HG03520 (cell line): ENCODE measurements at regions not wholly inside any gene's neighbourhood (a gene's known extent, or its start where the extent isn't known, plus 50 kb on each side); places are given as distances from the start of the nearest gene placed in this dataset.

Source experiments
- ATAC-seq: cut with Tn5 transposase; IDR thresholded peaks from one replicate; pipeline ENCODE4 v1.9.1; 2021; ENCODE audit warnings: mild to moderate bottlenecking, moderate library complexity; ENCODE audit not compliant: unreplicated experiment

- ATAC-seq = no peak
Observed at GRCh38 chr5:175288048-175288621, 155.8 kb downstream of the DRD1 start.

GRCh38 chr5:175286981-175287380, 157.0 kb downstream of the DRD1 start:
- ATAC-seq = no peak

GRCh38 chr5:175285261-175285660, 158.7 kb downstream of the DRD1 start:
- no peak for ATAC-seq

GRCh38 chr5:175284806-175285205, 159.2 kb downstream of the DRD1 start:
- no peak for ATAC-seq

GRCh38 chr5:175282611-175283225, 161.3 kb downstream of the DRD1 start:
- ATAC-seq = no peak

- no peak for ATAC-seq
Observed at GRCh38 chr5:175281714-175282113, 162.3 kb downstream of the DRD1 start.

GRCh38 chr5:175281257-175281656, 162.7 kb downstream of the DRD1 start:
- ATAC-seq = no peak

- no peak for ATAC-seq
Observed at GRCh38 chr5:175279506-175279905, 164.5 kb downstream of the DRD1 start.

- ATAC-seq = no peak
Observed at GRCh38 chr5:175275748-175276147, 168.2 kb downstream of the DRD1 start.

GRCh38 chr5:175275097-175275496, 168.9 kb downstream of the DRD1 start:
- no peak for ATAC-seq

GRCh38 chr5:175274171-175274570, 169.8 kb downstream of the DRD1 start:
- ATAC-seq = no peak

GRCh38 chr5:175264406-175264805, 179.6 kb downstream of the DRD1 start:
- ATAC-seq = no peak

- ATAC-seq = no peak
Observed at GRCh38 chr5:175263776-175264175, 180.2 kb downstream of the DRD1 start.

- no peak for ATAC-seq
Observed at GRCh38 chr5:175261526-175261925, 182.5 kb downstream of the DRD1 start.

- no peak for ATAC-seq
Observed at GRCh38 chr5:175261037-175261436, 182.9 kb downstream of the DRD1 start.

GRCh38 chr5:175257847-175258194, 186.2 kb downstream of the DRD1 start:
- ATAC-seq = no peak

GRCh38 chr5:175257128-175257846, 186.7 kb downstream of the DRD1 start:
- no peak for ATAC-seq

- ATAC-seq = no peak
Observed at GRCh38 chr5:175254155-175254554, 189.8 kb downstream of the DRD1 start.

- ATAC-seq = no peak
Observed at GRCh38 chr5:175253597-175253996, 190.4 kb downstream of the DRD1 start.

GRCh38 chr5:175252234-175252805, 191.7 kb downstream of the DRD1 start:
- ATAC-seq = no peak

GRCh38 chr5:175250426-175250825, 193.6 kb downstream of the DRD1 start:
- no peak for ATAC-seq

- no peak for ATAC-seq
Observed at GRCh38 chr5:175248416-175248905, 195.5 kb downstream of the DRD1 start.
